HL-60 (cell line): ENCODE measurements at regions not wholly inside any gene's neighbourhood (a gene's known extent, or its start where the extent isn't known, plus 50 kb on each side); places are given as distances from the start of the nearest gene placed in this dataset.
"Not testable (repeated sequence)": the region's sequence is repeated elsewhere in the genome, so short reads cannot be mapped to it uniquely, and the experiment has no call there.

Experiments
- DNase-seq, 2 experiments: peaks; one replicate each; pipeline ENCODE4 v3.0.0-alpha.2; 2010 to 2020; ENCODE audit warnings: low read depth in 1 of 2, low spot score in 1 of 2
- H3K27ac ChIP-seq: fragments of 250-450 bp; sonication (Bioruptor Pico); replicated peaks from 2 replicates; pipeline ENCODE4 v1.5.1; 2020; ENCODE audit warnings: mild to moderate bottlenecking, moderate library complexity
- H3K27me3 ChIP-seq: fragments of 250-450 bp; sonication (Bioruptor Pico); 2 replicates; pipeline ENCODE4 v1.5.1; 2021; ENCODE audit warnings: mild to moderate bottlenecking, moderate library complexity; ENCODE audit not compliant: insufficient read depth, poor library complexity, severe bottlenecking
- H3K4me3 ChIP-seq: replicated peaks from 2 replicates; pipeline ENCODE4 v1.5.1; 2011; ENCODE audit warnings: mild to moderate bottlenecking, control low read depth, low read length; ENCODE audit not compliant: insufficient read depth
- CTCF ChIP-seq: IDR thresholded peaks from one replicate; pipeline ENCODE4 v1.5.1; 2011; ENCODE audit warnings: low read length, control low read depth, inconsistent platforms; ENCODE audit not compliant: insufficient read depth
- GABPA ChIP-seq: IDR thresholded peaks from 2 replicates; pipeline ENCODE4 v1.6.1; 2012; ENCODE audit warnings: low read depth
- POLR2AphosphoS5 ChIP-seq: IDR thresholded peaks from 2 replicates; pipeline ENCODE4 v1.6.1; 2012; ENCODE audit warnings: low read depth
- REST ChIP-seq: IDR thresholded peaks from 2 replicates; pipeline ENCODE4 v1.6.1; 2012; ENCODE audit warnings: low read depth; ENCODE audit not compliant: insufficient replicate concordance
- SPI1 ChIP-seq: IDR thresholded peaks from 2 replicates; pipeline ENCODE4 v1.6.1; 2012; ENCODE audit warnings: low read depth, mild to moderate bottlenecking, borderline replicate concordance

GRCh38 chr13:109938255-109938936 lies 152.0 kb upstream of the IRS2 start:
- no peak for TF ChIP-seq POLR2AphosphoS5
- no peak for TF ChIP-seq GABPA
- no peak for TF ChIP-seq REST
- no peak for TF ChIP-seq CTCF
- no peak for TF ChIP-seq SPI1
- Histone ChIP-seq H3K4me3 (no peak overlapping the region), H3K27me3 (no peaks in the 10 kb centered on the region), H3K27ac (no peak overlapping the region)
- no peak for DNase-seq

- DNase-seq, H3K27ac ChIP-seq, H3K4me3 ChIP-seq, H3K27me3 ChIP-seq: not testable (repeated sequence)
These were observed 148.1 kb upstream of the IRS2 start for GRCh38 chr13:109934520-109934919.

GRCh38 chr13:109933476-109933875 lies 147.1 kb upstream of the IRS2 start:
- Histone ChIP-seq H3K27me3 (no peaks in the 10 kb centered on the region), H3K4me3 (no peak overlapping the region), H3K27ac (no peak overlapping the region)
- no peak for DNase-seq
- TF ChIP-seq POLR2AphosphoS5 (no peak), SPI1 (no peak), CTCF (no peak), GABPA (no peak), REST (no peak)

- no peak for TF ChIP-seq CTCF
- no peak for TF ChIP-seq SPI1
- no peak for TF ChIP-seq POLR2AphosphoS5
- TF ChIP-seq REST, result no peak
- TF ChIP-seq GABPA, result no peak
- no peaks in the 10 kb centered on the region for H3K27me3 ChIP-seq
- DNase-seq, result no peak
- no peak overlapping the region for H3K27ac ChIP-seq
- no peak overlapping the region for H3K4me3 ChIP-seq
These were observed 138.0 kb upstream of the IRS2 start for GRCh38 chr13:109924376-109924775.
